Karpas-422 (cell line): ENCODE measurements at regions not wholly inside any gene's neighbourhood (a gene's known extent, or its start where the extent isn't known, plus 50 kb on each side); places are given as distances from the start of the nearest gene placed in this dataset.

Experiments
- DNase-seq: peaks from one replicate; pipeline ENCODE4 v3.0.0-alpha.2; 2015
- H2AFZ ChIP-seq: fragments of 200-600 bp; sonication (generic); 2 replicates; pipeline ENCODE4 v1.6.1; 2014; ENCODE audit warnings: antibody characterized with exemption, low read length, mixed read lengths
- H3K27ac ChIP-seq: fragments of 200-600 bp; sonication (generic); 2 replicates; pipeline ENCODE4 v1.5.1; 2014; ENCODE audit warnings: mild to moderate bottlenecking, low read length, moderate library complexity
- H3K27me3 ChIP-seq: fragments of 200-600 bp; sonication (generic); 2 replicates; pipeline ENCODE4 v1.6.1; 2014; ENCODE audit warnings: low read length, mixed read lengths
- H3K36me3 ChIP-seq: fragments of 200-600 bp; sonication (generic); 2 replicates; pipeline ENCODE4 v1.6.1; 2014; ENCODE audit warnings: low read length, mixed read lengths; ENCODE audit not compliant: insufficient read depth
- H3K4me1 ChIP-seq: fragments of 200-600 bp; sonication (generic); 2 replicates; pipeline ENCODE4 v1.6.1; 2014; ENCODE audit warnings: mild to moderate bottlenecking, low read length, mixed read lengths
- H3K4me2 ChIP-seq: fragments of 200-600 bp; sonication (generic); 2 replicates; pipeline ENCODE4 v1.6.1; 2014; ENCODE audit warnings: low read length, low read depth, mild to moderate bottlenecking; ENCODE audit not compliant: poor library complexity, severe bottlenecking
- H3K4me3 ChIP-seq: fragments of 200-600 bp; sonication (generic); 2 replicates; pipeline ENCODE4 v1.5.1; 2014; ENCODE audit warnings: mild to moderate bottlenecking, antibody characterized with exemption, low read length, mixed read lengths
- H3K79me2 ChIP-seq: fragments of 200-600 bp; sonication (generic); 2 replicates; pipeline ENCODE4 v1.6.1; 2014; ENCODE audit warnings: mild to moderate bottlenecking, low read length, mixed read lengths
- H3K9ac ChIP-seq: fragments of 200-600 bp; sonication (generic); 2 replicates; pipeline ENCODE4 v1.6.0; 2014; ENCODE audit warnings: low read length
- H3K9me2 ChIP-seq: fragments of 200-600 bp; sonication (generic), shearing (Covaris generic); replicated peaks from 2 replicates; pipeline ENCODE4 v1.6.0; 2014; ENCODE audit warnings: mild to moderate bottlenecking, low read length, moderate library complexity; ENCODE audit not compliant: insufficient read depth
- H3K9me3 ChIP-seq: fragments of 300-700, 200-600 bp; sonication (generic); 2 replicates; pipeline ENCODE4 v1.6.1; 2014; ENCODE audit warnings: low read length, mixed read lengths
- H4K20me1 ChIP-seq: fragments of 200-600 bp; sonication (generic); 2 replicates; pipeline ENCODE4 v1.6.1; 2014; ENCODE audit warnings: mild to moderate bottlenecking, antibody characterized with exemption, low read length, low read depth; ENCODE audit not compliant: insufficient read depth

- Histone ChIP-seq H3K36me3 (no peaks in the 10 kb centered on the region), H3K4me2 (no peak overlapping the region), H2AFZ (no peak overlapping the region), H3K4me1 (no peaks in the 10 kb centered on the region), H3K27me3 (no peaks in the 10 kb centered on the region), H3K9me2 (no peaks in the 10 kb centered on the region), H3K79me2 (no peaks in the 10 kb centered on the region), H3K27ac (no peak overlapping the region), H3K4me3 (no peak overlapping the region), H3K9me3 (no peaks in the 10 kb centered on the region; the same call in 1 of the 2 replicates), H4K20me1 (no peaks in the 10 kb centered on the region), H3K9ac (no peak overlapping the region)
- no peak for DNase-seq
Measured at GRCh38 chr3:116947148-116947547, 237.6 kb downstream of the TUSC7 start.

GRCh38 chr3:116947809-116948208 is 238.2 kb downstream of the TUSC7 start:
- Histone ChIP-seq H3K4me1 (no peaks in the 10 kb centered on the region), H3K27me3 (no peaks in the 10 kb centered on the region), H3K4me3 (no peak overlapping the region), H3K9me2 (no peaks in the 10 kb centered on the region), H3K9ac (no peak overlapping the region), H4K20me1 (no peaks in the 10 kb centered on the region), H3K27ac (no peak overlapping the region), H3K9me3 (no peaks in the 10 kb centered on the region; the same call in 1 of the 2 replicates), H3K79me2 (no peaks in the 10 kb centered on the region), H2AFZ (no peak overlapping the region), H3K36me3 (no peaks in the 10 kb centered on the region), H3K4me2 (no peak overlapping the region)
- no peak for DNase-seq

- H3K27me3 ChIP-seq, result no peaks in the 10 kb centered on the region
- H3K79me2 ChIP-seq, result no peaks in the 10 kb centered on the region
- no peak overlapping the region for H3K9ac ChIP-seq
- no peaks in the 10 kb centered on the region for H3K4me1 ChIP-seq
- no peak overlapping the region for H3K4me2 ChIP-seq
- DNase-seq, result no peak
- no peaks in the 10 kb centered on the region for H3K9me2 ChIP-seq
- no peaks in the 10 kb centered on the region for H3K9me3 ChIP-seq
- H3K27ac ChIP-seq, result no peak overlapping the region
- H2AFZ ChIP-seq, result no peak overlapping the region
- no peak overlapping the region for H3K4me3 ChIP-seq
- no peaks in the 10 kb centered on the region for H3K36me3 ChIP-seq
- H4K20me1 ChIP-seq, result no peaks in the 10 kb centered on the region
Measured at GRCh38 chr3:116950301-116951055, 240.9 kb downstream of the TUSC7 start.

DNA sequence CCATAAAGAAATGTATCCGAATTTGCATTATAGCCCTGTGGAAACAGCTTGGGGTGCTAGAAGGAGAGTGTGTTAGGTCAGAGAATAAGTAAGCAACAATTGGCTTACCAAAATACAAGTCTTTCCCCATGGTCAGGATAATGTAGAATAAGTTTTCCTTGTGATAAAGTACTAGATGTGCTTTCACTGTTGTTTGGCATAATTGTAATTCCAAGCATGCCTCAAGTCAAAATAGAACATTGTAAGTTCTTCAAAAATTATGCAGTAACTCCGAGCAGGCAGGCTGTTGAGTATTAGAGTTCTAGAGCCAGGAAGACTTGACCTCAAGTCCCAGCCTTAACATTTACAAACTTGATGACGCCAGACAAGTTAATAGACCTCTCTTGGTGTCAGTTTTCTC is 242.0 kb downstream of the TUSC7 start:
- Histone ChIP-seq H3K9me2 (no peaks in the 10 kb centered on the region), H3K27ac (no peak overlapping the region)

DNA sequence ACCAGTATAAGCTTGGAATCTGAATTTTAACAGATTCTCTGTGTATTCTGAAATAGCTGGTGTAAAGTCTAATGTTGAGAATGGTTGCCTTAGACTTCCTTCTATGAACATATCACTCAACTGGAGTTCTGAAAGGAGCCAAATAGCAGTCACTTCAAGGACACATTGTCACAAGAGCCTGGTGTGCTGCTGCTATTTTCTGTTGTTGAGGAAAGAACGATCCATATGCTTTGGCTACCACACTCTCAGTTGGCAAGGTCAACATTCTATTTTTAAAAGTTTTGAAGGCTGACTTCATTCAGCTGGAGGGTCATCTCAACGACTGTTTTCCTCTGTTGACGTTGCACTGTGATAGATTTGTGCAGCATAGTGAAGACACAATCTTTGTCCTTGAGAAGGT is 248.7 kb downstream of the TUSC7 start:
- DNase-seq, result no peak
- H3K36me3 ChIP-seq, result no peaks in the 10 kb centered on the region
- H3K79me2 ChIP-seq, result no peaks in the 10 kb centered on the region
- H3K4me2 ChIP-seq, result no peak overlapping the region
- no peaks in the 10 kb centered on the region for H3K9me3 ChIP-seq
- no peak overlapping the region for H3K9ac ChIP-seq
- no peaks in the 10 kb centered on the region for H3K4me1 ChIP-seq
- no peaks in the 10 kb centered on the region for H4K20me1 ChIP-seq
- H3K9me2 ChIP-seq, result no peaks in the 10 kb centered on the region
- no peaks in the 10 kb centered on the region; the same call in 1 of the 2 replicates for H3K27me3 ChIP-seq
- H2AFZ ChIP-seq, result no peak overlapping the region
- H3K27ac ChIP-seq, result no peak overlapping the region
- no peak overlapping the region for H3K4me3 ChIP-seq

More for the DNA sequence above, 242.0 kb downstream of the TUSC7 start:
- Histone ChIP-seq H3K4me3 (no peak overlapping the region), H3K36me3 (no peaks in the 10 kb centered on the region), H3K4me2 (no peak overlapping the region), H3K4me1 (no peaks in the 10 kb centered on the region), H3K79me2 (no peaks in the 10 kb centered on the region), H4K20me1 (no peaks in the 10 kb centered on the region), H2AFZ (no peak overlapping the region), H3K9ac (no peak overlapping the region), H3K27me3 (no peaks in the 10 kb centered on the region), H3K9me3 (no peaks in the 10 kb centered on the region)
- no peak for DNase-seq

- H4K20me1 ChIP-seq, result no peaks in the 10 kb centered on the region
- no peak overlapping the region for H3K4me2 ChIP-seq
- no peak for DNase-seq
- H3K4me3 ChIP-seq, result no peak overlapping the region
- H3K9me2 ChIP-seq, result no peaks in the 10 kb centered on the region
- no peak overlapping the region for H2AFZ ChIP-seq
- no peaks in the 10 kb centered on the region for H3K4me1 ChIP-seq
- no peaks in the 10 kb centered on the region; the same call in 1 of the 2 replicates for H3K27me3 ChIP-seq
- no peak overlapping the region for H3K27ac ChIP-seq
- H3K36me3 ChIP-seq, result no peaks in the 10 kb centered on the region
- H3K79me2 ChIP-seq, result no peaks in the 10 kb centered on the region
- no peak overlapping the region for H3K9ac ChIP-seq
- no peaks in the 10 kb centered on the region for H3K9me3 ChIP-seq
Measured at GRCh38 chr3:116961106-116961505, 251.5 kb downstream of the TUSC7 start.

DNA sequence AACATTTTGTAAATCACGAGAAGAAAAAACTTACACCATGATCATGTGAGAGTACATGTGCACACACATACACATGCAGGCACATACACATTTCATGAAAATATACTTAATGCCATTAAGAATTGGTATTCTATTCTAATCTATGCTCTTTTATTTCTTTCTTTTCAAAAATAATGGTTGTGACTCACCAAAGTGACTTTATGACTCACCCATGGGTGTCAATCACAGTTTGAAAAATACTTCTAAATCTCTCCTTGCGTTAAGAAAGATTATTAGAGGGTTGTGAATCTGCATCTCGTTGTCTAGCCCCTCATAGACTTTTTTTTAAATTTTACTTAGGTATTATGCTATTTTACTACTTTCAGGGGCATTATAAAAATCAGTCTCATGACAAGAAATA is 254.2 kb downstream of the TUSC7 start:
- H2AFZ ChIP-seq, result no peak overlapping the region

GRCh38 chr3:116966649-116967048 is 257.1 kb downstream of the TUSC7 start:
- no peaks in the 10 kb centered on the region for H3K27me3 ChIP-seq
- no peak overlapping the region for H3K9ac ChIP-seq
- H3K9me2 ChIP-seq, result no peaks in the 10 kb centered on the region
- DNase-seq, result no peak
- H3K9me3 ChIP-seq, result no peaks in the 10 kb centered on the region
- H3K79me2 ChIP-seq, result no peaks in the 10 kb centered on the region
- H2AFZ ChIP-seq, result no peak overlapping the region
- H3K4me3 ChIP-seq, result no peak overlapping the region
- no peaks in the 10 kb centered on the region for H4K20me1 ChIP-seq
- H3K4me1 ChIP-seq, result no peaks in the 10 kb centered on the region
- H3K36me3 ChIP-seq, result no peaks in the 10 kb centered on the region
- H3K4me2 ChIP-seq, result no peak overlapping the region
- H3K27ac ChIP-seq, result no peak overlapping the region

More for the DNA sequence above, 254.2 kb downstream of the TUSC7 start:
- H3K36me3 ChIP-seq, result no peaks in the 10 kb centered on the region
- no peaks in the 10 kb centered on the region for H3K79me2 ChIP-seq
- DNase-seq, result no peak
- H3K27me3 ChIP-seq, result no peaks in the 10 kb centered on the region; the same call in 1 of the 2 replicates
- no peaks in the 10 kb centered on the region for H3K9me2 ChIP-seq
- no peak overlapping the region for H3K9ac ChIP-seq
- no peak overlapping the region for H3K4me3 ChIP-seq
- no peak overlapping the region for H3K27ac ChIP-seq
- no peaks in the 10 kb centered on the region for H3K9me3 ChIP-seq
- no peaks in the 10 kb centered on the region for H4K20me1 ChIP-seq
- no peaks in the 10 kb centered on the region for H3K4me1 ChIP-seq
- no peak overlapping the region for H3K4me2 ChIP-seq
